Mucosa of descending colon (tissue), 3 donors: ENCODE measurements at regions not wholly inside any gene's neighbourhood (a gene's known extent, or its start where the extent isn't known, plus 50 kb on each side); places are given as distances from the start of the nearest gene placed in this dataset.

Experiments used
- ATAC-seq: fragments of 200-7000 bp; cut with Tn5 transposase; one replicate; pipeline ENCODE4 v1.9.1; 2020; ENCODE audit warnings: mild to moderate bottlenecking, moderate library complexity
- DNase-seq, 3 donors: peaks; one replicate each; pipeline ENCODE4 v3.0.0-alpha.2; 2020
- H3K36me3 ChIP-seq: fragments of 200-600 bp; one replicate; pipeline ENCODE4 v1.8.0; 2021; ENCODE audit warnings: low read depth, mild to moderate bottlenecking
- H3K4me1 ChIP-seq: fragments of 200-600 bp; one replicate; pipeline ENCODE4 v1.8.0; 2021; ENCODE audit warnings: low read depth, mild to moderate bottlenecking
- H3K4me3 ChIP-seq: fragments of 200-600 bp; one replicate; pipeline ENCODE4 v1.8.0; 2021; ENCODE audit warnings: mild to moderate bottlenecking
- H3K9me3 ChIP-seq: fragments of 200-600 bp; one replicate; pipeline ENCODE4 v1.8.0; 2021; ENCODE audit warnings: mild to moderate bottlenecking
- CTCF ChIP-seq: fragments of 200-600 bp; IDR thresholded peaks from one replicate; pipeline ENCODE4 v1.8.0; 2022; ENCODE audit warnings: antibody characterized with exemption, mild to moderate bottlenecking
- intact Hi-C, 2 donors: fragments of 100-400 bp; cut with DNase I in 1 of 2; cut with micrococcal nuclease in 1 of 2; formaldehyde crosslinking; loops; one replicate each; pipeline versions ENCODE4 v1.11.0 to v1.11.1; 2022; cut with DNase I, micrococcal nuclease
- donor health status: DM: no; HTN: no; CAD: no; lungs with moderate emphysema.
- donor health status: DM: no; HTN: no; CAD: no.
- donor health status: DM: no; HTN: yes; CAD: no.

DNA sequence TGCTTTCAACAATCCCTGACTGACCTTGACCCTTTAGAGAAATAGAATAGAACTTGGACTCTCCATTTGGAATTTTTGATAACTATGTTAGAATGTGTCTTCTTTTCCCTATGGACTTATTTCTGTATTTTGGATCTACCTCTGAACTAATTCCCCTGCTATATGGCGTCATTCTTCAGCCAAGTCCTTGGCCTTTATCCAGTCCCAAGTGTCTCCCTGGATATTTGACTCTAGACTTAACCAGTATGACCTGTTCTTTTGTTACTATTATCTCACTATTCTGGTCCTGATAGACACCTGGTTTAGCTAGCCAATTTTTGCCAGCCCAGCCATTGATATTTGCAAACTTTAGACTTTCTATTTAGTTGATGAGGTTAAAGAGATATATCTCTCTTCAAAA, 186.8 kb downstream of the KCNS3 start:
- Histone ChIP-seq H3K36me3 (no peaks in the 10 kb centered on the region), H3K9me3 (no peaks in the 10 kb centered on the region), H3K4me1 (no peaks in the 10 kb centered on the region), H3K4me3 (no peak overlapping the region)
- ATAC-seq (no peak), DNase-seq (no peak)
- TF ChIP-seq CTCF, result no peak
- intact Hi-C loops, result no loop called here

- TF ChIP-seq CTCF, result no peak
- ATAC-seq (no peak), DNase-seq (no peak)
- Histone ChIP-seq H3K9me3 (no peaks in the 10 kb centered on the region), H3K36me3 (no peaks in the 10 kb centered on the region), H3K4me3 (no peak overlapping the region), H3K4me1 (no peaks in the 10 kb centered on the region)
- intact Hi-C loops, result no loop called here
These were observed 185.5 kb downstream of the KCNS3 start for GRCh38 chr2:18063826-18064470.

- Histone ChIP-seq H3K4me3 (no peak overlapping the region), H3K4me1 (no peaks in the 10 kb centered on the region), H3K36me3 (no peaks in the 10 kb centered on the region), H3K9me3 (no peaks in the 10 kb centered on the region)
- ATAC-seq (no peak), DNase-seq (no peak)
- intact Hi-C loops, result no loop called here
- no peak for TF ChIP-seq CTCF
These were observed 184.4 kb downstream of the KCNS3 start for GRCh38 chr2:18062892-18063291.

GRCh38 chr2:18061717-18062116, 183.2 kb downstream of the KCNS3 start:
- Histone ChIP-seq H3K9me3 (no peaks in the 10 kb centered on the region), H3K36me3 (no peaks in the 10 kb centered on the region), H3K4me1 (no peaks in the 10 kb centered on the region), H3K4me3 (no peak overlapping the region)
- no peak for ATAC-seq
- intact Hi-C loops, result no loop called here
- DNase-seq, result no peak
- no peak for TF ChIP-seq CTCF

DNA sequence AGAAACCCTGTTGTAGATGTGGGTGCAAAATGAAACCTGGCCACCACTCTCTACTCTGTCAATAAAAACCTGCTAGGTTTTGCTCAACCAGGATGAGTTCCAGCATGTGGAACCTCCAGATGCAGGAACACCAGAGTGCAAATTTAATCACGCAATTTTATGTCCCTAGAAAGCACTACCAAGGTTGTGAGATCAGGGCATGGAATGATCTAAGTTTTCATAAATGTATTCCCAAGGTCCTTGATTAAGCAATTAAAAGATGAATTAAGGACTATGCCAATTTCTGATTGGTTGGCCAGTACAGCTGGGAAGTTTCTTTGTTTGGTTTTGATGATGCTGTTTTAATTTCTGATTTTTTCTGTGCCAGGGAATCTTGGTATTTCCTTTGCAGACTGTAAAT, 179.2 kb downstream of the KCNS3 start:
- no peak for DNase-seq
- H3K36me3 ChIP-seq, result no peaks in the 10 kb centered on the region
- no peak overlapping the region for H3K4me3 ChIP-seq
- no peak for ATAC-seq
- TF ChIP-seq CTCF, result no peak
- no peaks in the 10 kb centered on the region for H3K9me3 ChIP-seq
- intact Hi-C loops, result no loop called here
- H3K4me1 ChIP-seq, result no peaks in the 10 kb centered on the region

DNA sequence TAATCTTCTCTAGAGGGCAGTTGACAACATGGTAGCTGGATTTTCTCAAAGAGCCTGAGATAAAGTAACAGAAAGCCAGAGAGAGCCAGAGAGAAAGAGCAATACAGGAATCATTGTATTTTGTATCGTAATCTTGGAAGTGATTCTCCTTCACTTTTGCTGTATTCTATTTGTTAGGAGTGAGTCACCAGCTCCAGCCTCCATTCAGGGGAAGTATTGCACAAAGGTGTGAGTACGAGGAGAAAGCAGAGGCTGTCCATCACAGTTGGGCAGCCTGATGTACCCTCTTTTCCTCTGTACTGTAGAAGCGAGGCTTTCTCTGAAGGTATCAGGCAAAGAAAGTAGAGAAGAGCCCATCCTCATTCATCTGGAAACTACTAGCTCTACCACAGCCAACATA, 176.8 kb downstream of the KCNS3 start:
- H3K36me3 ChIP-seq, result no peaks in the 10 kb centered on the region
- DNase-seq (no peak), ATAC-seq (no peak)
- intact Hi-C loops, result no loop called here
- H3K9me3 ChIP-seq, result no peaks in the 10 kb centered on the region
- H3K4me1 ChIP-seq, result no peaks in the 10 kb centered on the region
- no peak overlapping the region for H3K4me3 ChIP-seq
- no peak for TF ChIP-seq CTCF
